Inflammatory macrophage treated with lipopolysaccharide for 1 hour (primary cell): ENCODE measurements at regions not wholly inside any gene's neighbourhood (a gene's known extent, or its start where the extent isn't known, plus 50 kb on each side); places are given as distances from the start of the nearest gene placed in this dataset.
A peak's percentile ranks its signal among the peaks of the same experiment; 100 is the strongest.
"Not testable (repeated sequence)": the region's sequence is repeated elsewhere in the genome, so short reads cannot be mapped to it uniquely, and the experiment has no call there.

Experiments used
- DNase-seq, 2 donors: peaks; one replicate each; pipeline ENCODE4 v3.0.0-alpha.2; 2020 to 2022

DNA sequence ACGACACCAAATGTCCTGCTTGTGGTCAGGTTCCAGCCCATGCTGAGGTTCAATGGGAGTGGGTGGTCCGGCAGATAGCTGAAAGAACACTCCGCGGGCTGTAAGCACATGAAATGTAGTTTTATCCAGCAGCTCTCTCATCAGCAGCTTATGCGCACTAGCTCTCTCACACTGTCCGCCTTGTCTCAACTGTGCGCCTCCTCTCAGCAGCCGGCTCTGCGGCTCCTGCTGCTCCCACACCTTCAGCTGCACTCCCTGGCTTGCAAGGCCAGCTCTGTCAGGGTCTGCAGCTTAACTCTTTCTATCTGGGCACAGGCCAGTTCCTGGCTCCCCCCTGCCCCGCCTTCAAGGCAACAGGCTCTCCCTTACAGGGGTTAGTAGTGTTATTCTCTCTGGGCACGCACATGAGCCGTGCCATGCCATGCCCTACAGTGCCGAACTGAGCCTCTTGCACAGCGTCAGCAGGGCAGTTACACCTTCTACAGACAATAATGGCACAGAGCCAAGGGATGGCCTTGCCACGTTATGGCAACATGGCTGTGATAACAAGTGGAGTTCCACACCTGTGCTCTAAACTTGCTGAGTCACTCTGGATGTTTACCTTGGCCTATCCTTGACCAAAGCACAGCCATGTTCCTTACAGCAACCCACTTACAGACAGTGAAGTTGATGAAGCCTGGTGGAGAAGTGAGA, 84.0 kb upstream of the LRFN2 start:
- DNase-seq = no peak

DNA sequence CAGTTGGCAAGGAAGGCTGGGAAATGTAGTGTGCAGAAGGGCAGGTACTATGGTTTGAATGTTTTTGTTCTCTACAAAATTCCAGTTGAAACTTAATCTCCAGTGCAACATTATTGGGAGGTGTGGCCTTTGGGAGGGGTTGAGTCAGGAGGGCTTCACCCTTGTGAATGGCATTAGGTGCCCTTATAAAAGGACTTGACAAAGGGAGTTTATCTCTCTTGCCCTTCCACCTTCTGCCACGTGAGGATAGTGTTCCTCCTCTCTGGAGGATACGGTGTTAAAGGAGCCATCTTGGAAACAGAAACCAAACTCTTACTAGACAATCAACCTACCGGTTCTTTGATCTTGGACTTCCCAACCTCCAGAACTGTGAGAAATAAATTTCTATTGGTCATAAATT, 82.2 kb upstream of the LRFN2 start:
- DNase-seq = no peak

DNA sequence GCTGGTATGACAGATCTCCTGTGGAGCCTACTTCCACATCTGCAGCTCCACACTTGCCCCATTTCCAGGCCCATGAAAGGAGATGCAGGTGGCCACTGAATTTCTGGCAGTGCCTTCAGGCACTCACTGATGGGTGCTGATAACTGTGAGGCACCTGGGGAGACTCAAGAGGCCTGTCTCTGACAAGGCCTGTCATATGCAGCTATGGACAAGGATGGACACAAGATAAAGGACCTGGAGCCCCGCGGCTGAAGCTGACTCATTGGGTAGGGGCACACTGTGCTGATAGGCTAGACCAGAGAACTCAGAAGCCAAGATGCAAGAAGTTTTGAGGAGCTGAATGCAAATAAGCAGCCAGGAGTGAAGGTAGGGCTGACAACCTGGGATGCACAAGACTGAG, 81.0 kb upstream of the LRFN2 start:
- no peak for DNase-seq

DNA sequence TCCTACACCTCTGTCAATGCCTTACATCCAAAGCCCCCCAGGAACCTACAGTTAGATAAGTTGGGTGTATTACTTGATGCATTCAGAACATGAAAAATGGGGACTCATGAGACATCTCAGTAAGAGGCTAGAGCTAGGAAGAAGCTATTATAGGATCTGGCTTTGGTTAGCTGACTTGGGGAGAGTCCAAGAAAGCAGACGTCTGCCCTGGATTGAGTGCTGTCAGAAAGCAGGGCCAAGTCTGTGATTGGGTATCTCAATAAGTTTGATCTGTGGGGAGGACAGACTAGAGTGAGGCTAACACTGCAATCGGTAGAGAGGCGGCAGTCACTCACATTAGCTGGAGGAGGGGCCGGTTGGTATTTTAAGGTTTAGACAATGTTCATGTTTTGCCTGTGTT, 79.4 kb upstream of the LRFN2 start:
- no peak for DNase-seq

DNA sequence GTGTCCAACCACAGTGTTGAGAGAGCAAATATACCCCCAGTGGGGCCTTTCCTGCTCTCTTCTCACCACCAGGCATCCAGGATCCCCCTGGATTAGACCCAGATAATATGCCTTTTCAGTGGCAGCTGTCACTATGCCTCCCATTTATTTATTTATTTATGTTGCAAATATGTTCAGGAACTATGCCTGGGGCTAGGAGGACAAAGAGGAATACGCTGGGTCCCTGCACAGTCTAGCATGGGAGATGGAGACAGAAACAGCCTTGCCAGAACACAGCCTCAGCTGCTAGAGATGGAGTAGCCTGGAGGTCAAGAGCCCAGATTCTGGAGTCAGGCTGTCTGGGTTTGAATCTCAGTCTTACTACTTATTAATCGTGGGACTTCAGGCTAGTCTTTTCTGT, 74.6 kb upstream of the LRFN2 start:
- no peak for DNase-seq

DNA sequence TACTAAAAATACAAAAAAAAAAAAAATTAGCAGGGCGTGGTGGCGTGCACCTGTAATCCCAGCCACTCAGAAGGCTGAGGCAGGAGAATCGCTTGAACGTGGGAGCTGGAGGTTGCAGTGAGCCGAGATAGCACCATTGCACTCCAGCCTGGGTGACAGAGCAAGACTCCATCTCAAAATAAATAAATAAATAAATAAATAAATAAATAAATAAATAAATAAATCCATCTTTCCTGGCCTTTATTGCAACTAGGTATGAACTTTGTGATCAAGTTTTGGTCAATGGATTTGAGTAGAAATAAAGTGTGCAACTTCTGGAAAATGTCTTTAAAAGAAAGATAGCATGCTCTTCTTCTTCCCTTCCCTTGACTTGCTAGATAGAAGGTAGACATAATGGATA, 69.6 kb upstream of the LRFN2 start:
- not testable (repeated sequence) for DNase-seq

DNA sequence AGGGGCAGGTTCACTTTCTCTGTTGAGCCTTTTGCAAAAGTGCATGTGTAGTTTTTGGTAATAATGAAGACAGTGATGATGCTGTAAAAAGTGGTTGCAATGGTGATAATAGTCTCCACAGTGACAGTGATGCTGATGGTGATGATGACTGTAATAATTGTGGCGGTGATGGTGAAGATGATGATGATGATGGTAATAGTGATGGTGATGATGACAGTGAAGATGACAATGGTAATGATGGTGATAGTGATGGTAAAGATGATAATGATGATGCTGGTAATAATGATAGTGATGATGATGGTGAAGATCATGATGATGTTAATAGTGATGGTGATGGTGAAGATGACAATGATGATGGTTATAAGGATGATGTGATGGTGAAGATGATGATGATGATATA, 67.7 kb upstream of the LRFN2 start:
- no peak for DNase-seq

DNA sequence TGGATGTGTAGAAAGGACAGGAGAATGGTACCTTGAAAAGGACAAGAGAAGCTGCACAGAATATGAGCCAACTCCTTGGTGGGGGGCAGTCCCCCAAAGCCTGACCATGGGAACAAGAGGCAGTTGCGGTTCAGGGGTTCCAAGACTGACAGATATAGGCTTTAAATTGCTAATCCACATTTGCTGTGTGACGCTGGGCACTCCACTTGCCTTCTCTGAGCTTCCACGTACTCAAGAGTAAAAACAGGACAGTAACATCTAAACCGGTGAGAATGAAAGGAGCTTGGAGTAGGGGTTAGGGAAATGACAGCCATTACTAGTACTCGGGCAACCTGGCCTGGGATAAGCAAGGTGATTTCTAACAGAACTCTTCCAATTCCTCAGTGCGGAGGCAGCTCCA, 57.9 kb upstream of the LRFN2 start:
- DNase-seq = no peak

DNA sequence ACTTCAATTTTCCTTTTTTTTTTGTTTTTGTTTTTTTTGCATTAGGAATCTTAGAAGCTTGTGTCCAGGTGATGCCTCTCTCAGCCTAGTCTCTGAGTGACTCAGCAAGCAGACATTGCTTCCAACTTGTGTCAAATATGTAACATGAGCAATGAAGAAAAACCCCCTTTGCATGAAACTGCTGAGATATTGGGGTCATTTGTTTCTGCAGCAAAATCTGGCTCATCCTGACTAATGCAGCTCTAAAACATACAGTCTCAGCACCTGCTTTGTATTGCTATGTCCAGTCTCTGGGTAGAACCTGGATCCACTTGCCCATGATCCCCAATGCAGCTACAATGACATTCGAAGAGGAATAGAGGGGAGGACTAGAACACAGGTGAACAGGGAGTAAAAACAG, 55.7 kb upstream of the LRFN2 start:
- no peak for DNase-seq

DNA sequence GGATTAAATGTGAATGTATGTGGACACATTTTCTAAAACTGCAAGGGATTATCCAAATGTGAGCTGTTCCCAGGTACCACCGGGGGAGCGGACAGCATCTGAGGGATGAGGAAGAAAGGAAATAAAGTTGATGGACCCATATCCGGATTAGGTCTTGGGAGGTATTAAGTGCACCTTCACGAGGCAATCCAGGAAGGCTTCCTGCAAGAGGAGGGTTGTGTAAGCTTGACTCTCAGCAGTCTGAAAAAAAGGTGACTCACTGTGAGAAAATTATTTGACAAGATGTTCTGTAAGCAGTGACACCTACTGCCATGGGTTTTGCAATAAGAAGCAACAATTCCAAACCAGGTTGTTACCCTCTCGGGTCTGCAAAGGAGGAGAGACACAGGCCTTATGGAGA, 55.0 kb upstream of the LRFN2 start:
- DNase-seq = no peak

DNA sequence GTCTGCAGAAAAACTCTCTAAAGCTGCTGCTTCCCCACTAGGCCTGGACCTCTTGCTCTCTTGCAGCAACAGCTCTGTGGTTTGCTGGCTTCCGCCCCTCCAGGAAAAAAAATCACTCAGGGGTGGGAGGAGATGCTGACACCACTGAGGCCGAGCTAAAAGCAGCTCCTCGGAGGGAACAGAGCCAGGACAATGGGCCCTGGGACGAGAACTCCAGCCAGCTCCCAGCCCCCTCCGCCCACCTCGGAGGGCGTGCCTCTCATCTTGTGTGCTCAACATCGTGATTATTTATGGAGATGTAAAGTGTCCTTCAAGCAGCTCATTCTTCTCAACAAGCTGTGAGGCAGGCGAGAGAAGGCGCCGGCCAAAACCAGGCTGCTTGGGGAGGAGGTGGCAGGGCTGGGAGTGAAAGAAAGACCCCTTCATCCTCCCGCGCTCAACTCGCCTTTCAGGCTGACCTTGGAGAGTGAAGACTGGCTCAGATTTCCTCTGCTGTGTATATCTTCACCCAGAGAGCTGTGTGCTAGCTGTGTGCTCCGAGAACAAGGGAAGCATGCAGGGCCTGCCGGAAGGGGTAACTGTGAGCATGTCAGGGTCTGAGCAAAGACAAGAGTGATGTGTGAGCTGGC, 53.5 kb upstream of the LRFN2 start:
- peak; percentile 2 to 10 for DNase-seq
